GM04503 (cell line): ENCODE measurements at regions not wholly inside any gene's neighbourhood (a gene's known extent, or its start where the extent isn't known, plus 50 kb on each side); places are given as distances from the start of the nearest gene placed in this dataset.
"Not testable (repeated sequence)": the region's sequence is repeated elsewhere in the genome, so short reads cannot be mapped to it uniquely, and the experiment has no call there.

Experiments
- DNase-seq: peaks from one replicate; pipeline ENCODE4 v3.0.0-alpha.2; 2012; ENCODE audit warnings: low read depth

GRCh38 chr2:64795024-64795592, 141.4 kb upstream of the SERTAD2 start:
- no peak for DNase-seq

DNA sequence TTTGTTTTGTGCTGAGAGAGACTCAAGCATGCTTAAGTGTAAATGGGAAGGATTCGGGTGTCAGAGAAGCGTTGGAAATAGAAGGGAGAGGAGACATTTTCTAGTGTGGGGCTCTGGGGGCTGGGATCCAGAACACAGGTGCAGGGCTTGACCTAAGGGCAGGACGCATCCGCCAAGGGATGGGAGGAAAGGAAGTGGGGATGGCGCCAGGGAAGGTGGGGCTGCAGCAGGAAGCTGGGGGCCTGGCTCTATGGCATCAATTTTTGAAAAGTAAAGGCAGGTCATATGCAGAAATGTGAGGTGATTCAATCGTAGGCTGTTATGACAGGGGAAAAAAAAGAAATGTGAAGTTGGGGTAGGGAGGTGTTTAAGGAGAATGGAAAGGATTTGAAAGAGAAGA, 143.2 kb upstream of the SERTAD2 start:
- DNase-seq: no peak

GRCh38 chr2:64797881-64798575, 144.3 kb upstream of the SERTAD2 start:
- no peak for DNase-seq

DNA sequence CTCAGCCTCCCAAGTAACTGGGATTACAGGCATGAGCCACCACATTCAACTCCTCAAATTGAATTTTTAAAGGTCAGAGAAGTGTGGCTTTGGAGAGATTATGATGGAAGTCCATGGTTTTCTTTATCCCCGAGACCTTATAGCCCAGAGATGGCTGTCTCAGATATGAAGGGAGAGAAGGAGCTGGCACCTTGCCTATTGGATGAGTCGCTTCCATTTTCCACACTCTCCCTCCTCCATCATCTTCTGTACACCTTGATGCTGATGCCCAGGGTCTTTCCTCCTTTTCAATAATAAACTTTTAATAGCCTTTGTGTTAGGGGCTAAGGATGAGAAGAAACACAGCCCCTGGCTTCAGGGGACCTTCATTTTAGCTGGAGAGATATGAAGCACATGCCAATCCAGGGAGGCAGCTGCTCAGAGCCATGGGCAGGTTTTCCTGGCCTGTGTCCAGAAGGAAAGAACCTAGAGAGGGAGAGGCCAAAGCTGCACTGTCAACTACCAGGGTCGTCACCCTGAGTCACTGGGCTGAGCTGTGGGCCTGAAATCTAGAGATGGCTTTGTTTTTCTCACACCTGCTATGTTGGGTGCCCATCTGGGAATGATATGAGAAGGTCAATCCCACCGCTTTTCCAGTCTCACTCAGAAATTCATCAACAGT, 146.0 kb upstream of the SERTAD2 start:
- no peak for DNase-seq

DNA sequence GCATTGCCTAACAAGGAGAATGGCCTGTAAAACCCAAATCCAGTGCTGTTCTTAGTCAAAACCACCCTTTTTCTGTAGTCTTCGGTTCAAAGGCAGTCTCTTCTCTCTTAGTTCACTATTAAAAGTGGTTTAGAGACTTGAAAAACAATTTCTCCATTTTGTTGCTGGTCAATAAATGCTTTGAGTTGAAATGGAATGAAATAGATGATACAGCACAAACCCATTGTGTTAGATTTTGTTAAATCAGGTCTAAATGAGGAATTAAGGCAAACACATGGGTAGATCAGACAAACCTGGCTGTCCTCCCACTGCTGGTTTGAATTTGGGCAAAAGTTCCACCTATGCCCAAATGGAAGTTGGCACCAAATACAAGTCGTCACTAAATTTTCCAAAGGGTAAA, 150.1 kb upstream of the SERTAD2 start:
- no peak for DNase-seq

DNA sequence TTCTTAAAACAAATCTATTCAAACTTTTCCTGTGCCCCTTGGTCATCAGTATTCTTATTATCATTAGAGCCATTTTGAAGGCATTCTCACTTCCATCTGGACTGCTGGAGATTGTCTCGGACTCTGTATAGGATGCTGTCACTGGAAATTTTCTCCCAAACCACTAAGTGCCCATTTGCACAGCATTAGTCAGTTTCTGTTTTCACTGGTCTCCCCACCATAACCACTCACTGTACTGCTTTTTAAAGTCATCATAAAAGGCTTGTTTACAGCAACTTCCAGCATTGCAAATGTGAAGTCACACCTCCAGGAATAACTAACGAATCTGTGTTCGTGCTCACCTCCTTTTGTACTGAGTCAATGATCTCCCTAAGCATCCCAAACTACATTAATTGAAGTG, 150.9 kb upstream of the SERTAD2 start:
- no peak for DNase-seq

GRCh38 chr2:64807417-64807816, 153.7 kb upstream of the SERTAD2 start:
- DNase-seq: peak; percentile 98

DNA sequence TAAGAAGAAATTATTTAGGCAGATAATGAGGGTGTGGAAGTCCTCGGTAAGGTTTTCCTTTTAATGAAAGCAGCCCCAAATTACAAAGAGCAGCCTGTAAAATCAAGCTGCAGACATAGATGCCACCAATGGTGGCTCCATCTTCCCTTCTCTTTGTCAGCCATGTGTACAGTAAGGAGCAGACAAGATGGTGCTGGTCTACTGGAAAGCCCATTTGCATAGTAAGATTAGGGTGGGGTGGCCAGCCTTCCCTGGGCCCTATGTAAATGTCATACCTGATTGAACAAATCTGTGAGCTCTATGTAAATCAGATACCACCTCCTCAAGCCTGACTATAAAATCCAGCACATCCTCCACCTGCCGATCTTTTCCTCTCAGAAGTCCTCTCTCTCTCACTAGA, 154.4 kb upstream of the SERTAD2 start:
- DNase-seq: no peak

- no peak for DNase-seq
Measured at GRCh38 chr2:64808754-64809153, 155.0 kb upstream of the SERTAD2 start.

DNA sequence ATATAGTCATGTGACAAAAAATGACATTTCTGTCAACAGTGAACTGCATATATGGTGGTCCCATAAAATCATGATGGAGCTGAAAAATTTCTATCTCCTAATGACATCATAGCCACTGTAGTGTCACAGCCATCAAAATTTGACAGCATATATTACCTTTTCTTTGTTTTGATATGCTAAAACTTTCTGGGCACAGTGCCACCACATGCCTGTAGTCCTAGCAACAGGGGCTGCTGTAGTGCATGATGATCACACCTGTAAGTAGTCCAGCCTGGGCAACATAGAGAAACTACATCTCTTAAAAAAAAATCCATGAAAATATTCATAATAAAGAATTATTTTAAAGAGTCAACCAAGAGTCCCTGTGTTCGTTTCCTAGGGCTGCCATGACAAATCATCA, 155.5 kb upstream of the SERTAD2 start:
- DNase-seq: no peak

- no peak for DNase-seq
Measured at GRCh38 chr2:64812285-64812684, 158.6 kb upstream of the SERTAD2 start.

- DNase-seq: no peak
Measured at GRCh38 chr2:64814007-64814406, 160.3 kb upstream of the SERTAD2 start.

- DNase-seq: not testable (repeated sequence)
Measured at GRCh38 chr2:64816526-64816925, 162.8 kb upstream of the SERTAD2 start.

DNA sequence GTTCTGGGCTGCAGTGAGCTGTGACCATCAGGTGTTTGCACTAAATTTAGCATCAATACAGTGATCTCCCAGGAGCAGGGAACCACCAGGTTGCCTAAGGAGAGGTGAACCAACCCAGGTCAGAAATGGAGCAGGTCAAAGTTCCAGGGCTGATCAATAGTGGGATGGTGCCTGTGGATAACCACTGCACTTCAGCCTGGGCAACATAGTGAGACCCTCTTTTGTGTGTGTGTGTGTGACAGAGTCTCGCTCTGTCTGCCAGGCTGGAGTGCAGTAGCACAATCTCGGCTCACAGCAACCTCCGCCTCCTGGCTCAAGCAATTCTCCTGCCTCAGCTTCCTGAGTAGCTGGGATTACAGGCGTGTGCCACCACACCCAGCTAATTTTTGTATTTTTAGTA, 163.7 kb upstream of the SERTAD2 start:
- DNase-seq: no peak

DNA sequence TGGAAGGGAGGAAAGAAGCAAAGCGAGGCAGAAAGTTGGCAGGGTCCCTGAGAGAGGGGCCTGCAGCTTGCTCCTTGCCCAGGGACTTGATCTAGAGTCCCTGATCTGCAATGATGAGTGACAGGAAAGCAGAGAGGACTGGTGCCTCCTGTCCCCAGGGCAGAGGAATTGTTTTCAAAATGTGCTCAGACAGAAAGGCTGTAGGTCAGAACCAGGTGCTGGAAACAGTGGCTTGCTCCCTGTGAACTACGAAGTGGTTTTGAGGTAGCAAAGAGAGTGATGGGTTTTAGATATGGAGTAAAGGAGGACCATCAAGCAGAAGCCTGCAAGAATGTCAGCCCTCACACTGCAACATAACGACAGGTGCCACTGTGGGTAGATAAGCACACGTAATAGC, 164.9 kb upstream of the SERTAD2 start:
- no peak for DNase-seq

DNA sequence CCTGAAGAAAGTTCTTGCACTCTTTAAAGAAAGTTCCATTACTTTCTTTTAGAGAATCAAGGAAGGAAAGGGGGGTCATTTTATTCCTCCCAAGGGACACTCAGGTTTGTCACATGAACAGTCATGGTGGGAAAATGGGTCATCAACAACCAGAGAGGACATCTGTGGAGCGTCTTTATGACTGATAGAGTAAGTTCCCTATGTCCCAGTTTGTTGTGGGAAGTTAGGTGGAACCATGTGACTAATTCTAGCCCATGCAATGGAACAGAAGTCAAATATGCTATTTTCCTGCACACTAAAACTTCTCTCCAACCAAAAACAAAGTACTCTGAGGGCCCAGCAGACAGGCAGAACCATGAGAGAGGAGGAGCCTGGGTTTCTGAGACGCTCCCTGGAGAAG, 165.6 kb upstream of the SERTAD2 start:
- no peak for DNase-seq

GRCh38 chr2:64819774-64820688, 166.3 kb upstream of the SERTAD2 start:
- DNase-seq: no peak

DNA sequence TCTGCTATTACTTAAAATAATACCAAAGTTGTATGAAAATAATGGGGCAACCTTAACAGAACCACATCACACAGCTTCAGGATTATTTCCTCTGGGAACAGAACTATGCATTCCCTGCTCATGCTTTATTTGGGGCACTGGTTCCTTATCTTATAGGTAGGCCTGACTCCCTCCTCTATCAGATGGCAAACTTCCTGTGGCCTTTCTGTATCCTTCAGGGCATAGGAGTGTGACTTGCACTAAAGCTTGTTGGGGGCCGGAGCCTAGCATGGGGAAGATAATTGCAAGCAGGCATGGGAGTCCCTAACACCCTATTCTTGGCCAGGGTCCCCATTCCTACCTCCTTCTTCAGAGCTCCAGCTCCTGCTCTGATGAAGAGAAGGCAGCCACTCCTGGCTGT, 167.2 kb upstream of the SERTAD2 start:
- no peak for DNase-seq

- no peak for DNase-seq
Measured at GRCh38 chr2:64823794-64824193, 165.4 kb upstream of the SLC1A4 start.

DNA sequence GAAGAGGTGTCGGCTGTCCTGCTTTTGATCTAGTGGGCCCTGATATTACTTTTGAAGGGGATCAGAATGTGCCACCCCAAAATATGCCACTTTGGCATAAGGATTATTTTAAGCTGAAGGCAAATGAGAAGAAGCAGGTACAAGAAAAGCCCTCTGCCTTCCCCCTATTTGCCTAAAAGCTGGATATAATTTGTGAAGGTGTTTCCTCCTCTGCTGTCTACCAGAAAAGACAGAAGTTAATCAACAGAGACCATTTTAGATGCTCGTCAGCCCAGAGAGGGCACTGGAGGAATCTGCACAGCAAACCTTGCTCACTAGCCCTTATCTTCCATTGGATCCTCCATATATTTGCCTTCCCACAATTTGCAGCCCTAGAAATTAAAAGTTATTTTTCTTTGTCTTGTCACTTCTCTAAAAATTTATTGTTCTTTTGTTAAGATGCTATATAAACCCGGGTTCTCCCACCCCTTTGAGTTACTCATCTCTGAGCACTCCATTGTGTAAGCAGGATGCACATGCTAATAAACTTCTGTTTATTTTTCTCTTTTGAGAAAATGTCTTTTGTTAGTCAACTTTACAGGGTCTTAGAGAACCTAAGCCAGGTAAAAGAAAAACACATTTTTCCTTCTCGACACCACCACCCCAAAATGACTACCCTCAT, 163.2 kb upstream of the SLC1A4 start:
- DNase-seq: no peak

GRCh38 chr2:64826703-64827102, 162.5 kb upstream of the SLC1A4 start:
- DNase-seq: no peak

- no peak for DNase-seq
Measured at GRCh38 chr2:64828261-64828660, 160.9 kb upstream of the SLC1A4 start.
